Endothelial cell (in vitro differentiated cells): ENCODE measurements at regions not wholly inside any gene's neighbourhood (a gene's known extent, or its start where the extent isn't known, plus 50 kb on each side); places are given as distances from the start of the nearest gene placed in this dataset.

Experiments
- DNase-seq: peaks from one replicate; pipeline ENCODE4 v3.0.0; 2021; ENCODE audit warnings: low spot score
- H3K27ac Mint-ChIP-seq: one replicate; pipeline ENCODE4 v1.8.0; 2021; ENCODE audit warnings: mixed read lengths, inconsistent platforms; ENCODE audit not compliant: unreplicated experiment
- H3K27me3 Mint-ChIP-seq: one replicate; pipeline ENCODE4 v1.8.0; 2021; ENCODE audit warnings: mild to moderate bottlenecking, moderate library complexity, mixed read lengths, inconsistent platforms; ENCODE audit not compliant: unreplicated experiment
- H3K36me3 Mint-ChIP-seq: one replicate; pipeline ENCODE4 v1.8.0; 2021; ENCODE audit warnings: mild to moderate bottlenecking, low read depth, mixed read lengths, inconsistent platforms; ENCODE audit not compliant: unreplicated experiment
- H3K4me1 Mint-ChIP-seq: one replicate; pipeline ENCODE4 v1.8.0; 2021; ENCODE audit warnings: mild to moderate bottlenecking, mixed read lengths, inconsistent platforms; ENCODE audit not compliant: unreplicated experiment
- H3K4me3 Mint-ChIP-seq: one replicate; pipeline ENCODE4 v1.8.0; 2021; ENCODE audit warnings: mild to moderate bottlenecking, mixed read lengths, inconsistent platforms; ENCODE audit not compliant: unreplicated experiment
- H3K9me3 Mint-ChIP-seq: one replicate; pipeline ENCODE4 v1.8.0; 2021; ENCODE audit warnings: mixed read lengths, inconsistent platforms; ENCODE audit not compliant: unreplicated experiment
- CTCF ChIP-seq: fragments of 200-600 bp; sonication (generic); IDR thresholded peaks from one replicate; pipeline ENCODE4 v1.5.0; 2021; ENCODE audit warnings: antibody characterized with exemption; ENCODE audit not compliant: unreplicated experiment

DNA sequence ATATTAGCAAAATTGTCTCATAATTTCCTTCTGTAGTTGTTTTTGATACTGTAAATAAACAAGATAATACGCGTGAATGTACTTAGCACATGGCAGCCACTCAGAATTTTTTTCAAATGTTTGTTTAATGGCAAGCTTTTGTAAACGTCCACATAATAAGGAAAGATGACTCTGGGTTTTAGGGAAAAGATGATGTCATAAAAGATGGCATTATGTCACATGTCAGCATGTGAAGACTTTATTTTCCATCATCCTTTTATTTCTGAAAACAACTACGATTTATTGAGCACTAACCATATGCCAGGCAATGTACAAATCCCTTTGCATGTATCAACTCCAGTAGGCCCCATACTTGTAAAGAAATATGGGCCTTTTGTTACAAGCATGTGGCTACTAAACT lies 139.9 kb downstream of the C11orf91 start:
- Mint-ChIP-seq H3K27ac (no peak overlapping the region), H3K36me3 (no peaks in the 10 kb centered on the region), H3K27me3 (peaks cover 2% of the 10 kb centered on the region), H3K4me3 (no peak overlapping the region), H3K9me3 (no peaks in the 10 kb centered on the region), H3K4me1 (no peaks in the 10 kb centered on the region)
- TF ChIP-seq CTCF: no peak
- no peak for DNase-seq

DNA sequence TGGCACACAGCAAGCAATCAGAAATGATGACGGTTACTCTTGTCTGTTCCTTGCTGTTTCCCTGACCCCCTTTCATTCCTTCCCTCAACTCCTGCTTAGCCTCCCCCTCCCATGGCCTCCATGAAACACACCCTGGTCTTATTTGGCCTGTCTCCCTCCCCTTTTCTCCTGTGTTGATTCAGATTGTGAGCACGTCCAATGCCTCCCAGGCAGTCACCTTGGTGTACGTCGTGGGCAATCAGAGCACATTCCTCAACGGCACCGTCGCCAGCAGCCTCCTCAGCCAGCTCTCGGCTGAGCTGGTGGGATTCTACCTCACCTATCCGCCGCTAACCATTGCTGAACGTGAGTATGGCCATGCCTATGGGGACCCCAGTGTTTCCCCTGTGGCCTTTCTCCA lies 141.1 kb downstream of the C11orf91 start:
- Mint-ChIP-seq H3K27ac (no peak overlapping the region), H3K27me3 (peaks cover 2% of the 10 kb centered on the region), H3K4me3 (no peak overlapping the region), H3K9me3 (no peaks in the 10 kb centered on the region), H3K4me1 (no peaks in the 10 kb centered on the region), H3K36me3 (no peaks in the 10 kb centered on the region)
- no peak for TF ChIP-seq CTCF
- DNase-seq: no peak

DNA sequence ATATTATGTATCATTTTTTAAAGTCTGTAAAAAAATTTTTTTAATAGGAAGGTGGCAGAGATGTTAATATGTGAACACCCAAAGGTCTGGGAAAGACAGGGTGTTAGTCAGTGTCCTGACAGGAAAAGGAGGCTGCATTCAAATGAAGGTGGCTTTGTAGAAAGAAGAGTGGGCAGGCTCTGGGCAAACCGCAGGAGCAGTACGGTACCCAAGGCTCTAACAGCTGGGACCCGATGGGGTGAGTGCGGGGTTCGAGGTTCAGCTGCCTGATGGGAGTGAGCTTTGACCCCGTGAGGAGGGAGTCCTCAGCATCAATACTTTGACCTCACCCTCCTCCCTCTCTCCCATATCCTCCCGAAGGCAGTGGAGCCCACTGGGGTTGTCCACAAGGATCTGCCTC lies 142.5 kb downstream of the C11orf91 start:
- DNase-seq: no peak
- Mint-ChIP-seq H3K36me3 (no peaks in the 10 kb centered on the region), H3K4me1 (no peaks in the 10 kb centered on the region), H3K27ac (no peak overlapping the region), H3K9me3 (no peaks in the 10 kb centered on the region), H3K4me3 (no peak overlapping the region), H3K27me3 (peaks cover 2% of the 10 kb centered on the region)
- TF ChIP-seq CTCF: no peak

DNA sequence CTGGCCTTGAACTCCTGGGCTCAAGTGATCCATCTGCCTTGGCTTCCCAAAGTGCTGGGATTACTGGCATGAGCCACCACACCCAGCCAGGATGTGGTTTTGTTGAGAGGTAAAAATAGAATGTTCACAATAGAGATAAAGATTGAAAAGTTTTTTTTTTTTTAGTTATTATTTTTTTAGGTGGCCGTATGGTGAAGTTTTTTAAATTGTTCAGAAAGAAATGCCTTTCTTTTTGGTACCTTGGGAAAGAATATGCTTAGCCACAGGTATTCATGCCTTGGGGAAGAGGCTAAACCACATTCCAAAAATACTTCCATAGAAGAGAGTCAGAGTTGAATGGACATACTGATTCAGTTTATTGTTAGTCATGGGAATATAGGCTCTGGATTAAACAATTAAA lies 143.4 kb downstream of the C11orf91 start:
- no peak overlapping the region for H3K4me3 Mint-ChIP-seq

DNA sequence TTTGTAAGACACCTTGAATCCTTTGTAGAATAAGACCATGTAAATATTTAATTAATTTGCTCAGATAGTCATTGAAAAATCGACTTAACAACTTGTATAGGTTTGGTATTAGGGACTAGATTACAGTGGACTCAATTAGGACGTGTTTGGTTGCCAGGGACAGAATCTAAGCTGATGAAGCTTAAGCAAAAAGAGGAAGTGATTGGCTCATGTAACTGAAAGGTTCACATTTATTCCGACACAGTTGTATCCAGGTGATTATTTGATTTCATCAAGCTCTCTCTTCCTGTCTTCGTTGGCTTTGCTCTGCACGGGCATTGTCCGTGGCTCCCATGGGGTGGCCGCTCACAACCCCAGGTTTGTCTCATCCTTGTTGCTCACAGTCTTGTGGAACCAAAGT lies 146.4 kb downstream of the C11orf91 start:
- H3K4me1 Mint-ChIP-seq: peaks cover 3% of the 10 kb centered on the region
- no peak overlapping the region for H3K27ac Mint-ChIP-seq

More for the DNA sequence above, 143.4 kb downstream of the C11orf91 start:
- TF ChIP-seq CTCF: no peak
- Mint-ChIP-seq H3K4me1 (no peaks in the 10 kb centered on the region), H3K27me3 (peaks cover 2% of the 10 kb centered on the region), H3K36me3 (no peaks in the 10 kb centered on the region), H3K27ac (no peak overlapping the region), H3K9me3 (no peaks in the 10 kb centered on the region)
- DNase-seq: no peak

More for the DNA sequence above, 146.4 kb downstream of the C11orf91 start:
- no peak for TF ChIP-seq CTCF
- H3K27me3 Mint-ChIP-seq: no peaks in the 10 kb centered on the region
- no peaks in the 10 kb centered on the region for H3K9me3 Mint-ChIP-seq
- H3K4me3 Mint-ChIP-seq: no peak overlapping the region
- no peak for DNase-seq
- no peaks in the 10 kb centered on the region for H3K36me3 Mint-ChIP-seq
